Endothelial cell of umbilical vein (primary cell): ENCODE measurements at regions not wholly inside any gene's neighbourhood (a gene's known extent, or its start where the extent isn't known, plus 50 kb on each side); places are given as distances from the start of the nearest gene placed in this dataset.

ENCODE experiments used
- GATA2 ChIP-seq: IDR thresholded peaks from 2 replicates; pipeline ENCODE4 v1.7.0; 2011; ENCODE audit warnings: low read depth, mild to moderate bottlenecking, moderate library complexity, mixed read lengths, low read length; ENCODE audit not compliant: insufficient read length, insufficient read depth
- MYC ChIP-seq: IDR thresholded peaks from one replicate; pipeline ENCODE4 v1.6.1; 2011; ENCODE audit warnings: mild to moderate bottlenecking, low read depth, low read length

- TF ChIP-seq GATA2 (no peak), MYC (no peak)
Observed at GRCh38 chr1:217364220-217364619, 266.7 kb downstream of the GPATCH2 start.
